Muscle of arm (tissue), 1 donor: ENCODE measurements at regions not wholly inside any gene's neighbourhood (a gene's known extent, or its start where the extent isn't known, plus 50 kb on each side); places are given as distances from the start of the nearest gene placed in this dataset.
"Not testable (repeated sequence)": the region's sequence is repeated elsewhere in the genome, so short reads cannot be mapped to it uniquely, and the experiment has no call there.

Source experiments
- DNase-seq: peaks from one replicate; pipeline ENCODE4 v3.0.0-alpha.2; 2013

DNA sequence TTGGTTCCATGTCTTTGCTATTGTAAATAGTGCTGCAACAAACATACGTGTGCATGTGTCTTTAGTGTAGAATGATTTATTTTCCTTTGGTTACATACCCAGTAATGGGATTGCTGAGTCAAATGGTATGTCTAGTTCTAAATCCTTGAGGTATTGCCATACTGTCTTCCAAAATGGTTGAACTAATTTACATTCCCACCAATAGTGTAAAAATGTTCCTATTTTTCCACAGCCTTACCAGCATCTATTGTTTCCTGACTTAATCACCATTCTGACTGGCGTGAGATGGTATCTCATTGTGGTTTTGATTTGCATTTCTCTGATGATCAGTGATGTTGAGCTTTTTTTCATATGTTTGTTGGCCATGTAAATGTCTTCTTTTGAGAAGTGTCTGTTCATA, 226.6 kb downstream of the ETAA1 start:
- DNase-seq, result not testable (repeated sequence)

DNA sequence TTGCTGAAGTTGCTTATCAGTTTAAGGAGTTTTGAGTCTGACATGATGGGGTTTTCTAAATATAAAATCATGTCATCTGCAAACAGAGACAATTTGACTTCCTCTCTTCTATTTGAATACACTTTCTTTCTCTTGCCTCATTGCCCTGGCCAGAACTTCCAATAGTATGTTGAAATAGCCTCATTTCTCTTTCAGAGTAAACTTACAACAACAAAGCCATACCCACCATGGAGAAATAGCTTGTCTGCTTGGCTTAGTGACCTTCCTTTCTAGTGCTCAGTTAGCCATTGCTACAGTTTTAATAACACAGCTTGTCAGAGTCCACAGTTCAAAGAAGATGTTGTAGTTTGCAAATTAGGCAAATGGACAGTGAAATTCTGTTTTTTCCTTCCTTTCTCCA, 228.0 kb downstream of the ETAA1 start:
- DNase-seq, result no peak

DNA sequence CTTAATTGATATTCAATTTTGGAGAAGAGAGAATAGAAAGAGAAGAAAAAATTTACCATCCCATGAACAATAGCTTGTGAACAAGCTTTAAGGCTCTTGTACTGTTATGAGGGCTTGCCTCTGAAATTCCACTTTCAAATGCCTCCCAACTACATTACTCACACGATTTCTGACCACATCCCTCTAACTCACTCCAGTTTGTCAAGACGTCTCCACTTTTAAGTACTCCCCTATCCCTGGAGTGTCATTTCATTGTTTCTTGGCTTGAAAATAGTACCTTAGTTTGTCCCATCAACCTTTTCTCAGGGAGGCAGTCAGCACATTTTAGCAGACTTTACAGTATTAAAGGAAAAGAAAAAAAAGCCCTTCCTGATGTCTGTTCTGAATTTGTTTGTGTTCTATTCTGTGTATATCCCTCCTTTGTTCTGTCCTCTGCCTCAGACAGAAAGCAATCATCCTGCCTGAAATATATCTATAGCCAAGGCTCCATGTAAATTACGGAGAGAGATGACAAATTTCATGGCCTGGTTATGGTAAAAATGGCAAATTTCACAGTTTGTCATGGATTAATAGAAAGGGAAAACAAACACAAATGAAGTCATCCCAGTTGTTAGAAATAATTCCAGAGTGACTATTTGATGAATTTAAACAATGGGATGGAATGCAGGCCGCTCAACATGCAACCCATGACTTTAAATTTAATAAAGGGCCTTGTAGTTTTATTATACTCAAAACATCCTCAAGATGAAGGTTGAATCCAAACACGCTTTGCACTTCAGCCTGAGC, 228.8 kb downstream of the ETAA1 start:
- DNase-seq, result peak; percentile 18

DNA sequence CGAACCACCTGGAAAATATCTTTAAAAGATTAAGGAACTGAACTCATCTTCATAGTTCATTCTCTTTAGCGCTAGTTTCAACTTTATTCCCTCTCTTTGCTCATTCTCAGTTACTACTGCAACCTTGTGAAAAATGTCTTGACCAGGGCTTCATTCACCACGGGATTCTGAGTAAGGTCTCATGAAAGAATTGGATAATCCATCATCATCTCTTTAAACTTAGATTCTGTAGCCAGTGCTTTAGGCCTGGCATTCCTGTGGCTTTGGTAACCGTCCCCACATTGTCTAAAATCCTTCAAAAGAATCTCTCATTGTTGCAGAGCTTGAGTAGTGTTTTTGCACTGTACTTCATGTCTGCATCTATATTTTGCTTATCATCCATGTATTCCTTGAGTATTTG, 229.5 kb downstream of the ETAA1 start:
- DNase-seq, result no peak

DNA sequence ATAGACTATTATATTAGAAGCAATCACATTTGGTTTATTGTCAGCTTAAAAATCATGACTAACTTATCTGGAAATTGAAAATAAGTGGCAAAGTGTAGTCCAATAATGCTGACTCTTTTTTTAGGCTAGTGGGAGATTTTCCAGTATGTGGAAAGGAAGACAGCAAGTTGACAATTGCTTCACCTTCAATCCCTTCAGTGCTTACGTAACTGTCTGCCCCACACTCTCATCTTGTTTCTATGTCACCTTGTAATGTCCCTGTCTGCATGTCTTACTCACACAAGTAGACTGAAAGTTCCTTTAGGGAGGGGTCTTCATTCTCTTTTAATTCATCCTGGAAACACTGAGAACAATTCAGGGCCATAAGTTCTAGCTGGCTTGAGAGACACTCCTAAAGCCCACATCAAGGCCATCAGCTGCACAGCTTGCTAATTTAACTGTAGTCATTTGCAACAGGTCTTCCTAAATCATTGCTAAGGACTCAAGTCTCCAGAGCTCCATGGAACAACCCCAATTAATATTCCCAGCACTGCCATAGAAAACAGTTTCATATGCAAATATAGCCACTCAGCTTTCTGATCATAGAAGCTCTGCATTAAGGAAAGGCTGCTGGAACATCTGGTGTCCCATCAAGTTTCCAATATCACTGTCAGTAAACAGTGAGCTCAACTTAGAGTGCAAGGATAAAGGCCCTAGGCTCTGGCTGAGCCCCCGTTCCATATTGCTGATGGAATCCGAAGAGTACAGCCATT, 230.5 kb downstream of the ETAA1 start:
- no peak for DNase-seq

DNA sequence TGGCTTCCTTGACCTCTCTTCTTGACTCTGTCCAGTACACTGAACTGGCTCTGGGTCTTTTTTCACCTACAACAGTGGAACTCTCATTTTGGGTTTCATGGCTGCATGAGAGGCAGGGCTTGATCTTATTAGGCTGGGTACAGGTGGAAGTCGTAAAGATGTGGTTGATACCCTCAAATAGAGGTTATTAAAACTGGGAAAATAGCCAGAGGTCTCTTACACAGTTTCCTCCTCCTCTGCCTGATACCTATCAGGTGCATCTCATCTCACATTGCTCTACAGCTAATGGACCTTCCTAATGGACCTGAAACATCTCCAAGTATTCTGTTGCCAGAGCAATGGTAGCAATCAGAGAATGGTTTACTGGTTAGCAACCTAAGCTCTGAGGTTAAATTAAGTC, 231.8 kb downstream of the ETAA1 start:
- DNase-seq, result no peak

DNA sequence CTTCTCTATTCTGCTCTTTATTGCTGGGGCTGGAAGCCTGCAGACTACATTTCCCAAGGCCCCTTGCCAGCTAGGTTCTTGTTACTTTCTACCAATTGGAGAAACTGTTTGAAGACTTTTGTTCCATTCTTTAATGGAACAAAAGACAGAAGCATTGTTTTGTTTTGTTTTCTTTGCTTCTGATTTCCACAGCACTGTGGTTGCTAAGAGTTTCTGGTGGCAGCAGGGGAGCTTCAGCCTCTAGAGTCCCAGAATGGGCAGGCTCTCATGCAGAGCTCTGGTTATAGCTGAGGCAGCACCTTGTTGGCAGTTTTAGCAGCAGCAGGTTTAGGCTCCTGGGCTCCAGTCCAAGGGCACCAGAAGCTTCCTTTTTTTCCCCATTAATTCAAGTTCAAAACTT, 234.3 kb downstream of the ETAA1 start:
- no peak for DNase-seq

DNA sequence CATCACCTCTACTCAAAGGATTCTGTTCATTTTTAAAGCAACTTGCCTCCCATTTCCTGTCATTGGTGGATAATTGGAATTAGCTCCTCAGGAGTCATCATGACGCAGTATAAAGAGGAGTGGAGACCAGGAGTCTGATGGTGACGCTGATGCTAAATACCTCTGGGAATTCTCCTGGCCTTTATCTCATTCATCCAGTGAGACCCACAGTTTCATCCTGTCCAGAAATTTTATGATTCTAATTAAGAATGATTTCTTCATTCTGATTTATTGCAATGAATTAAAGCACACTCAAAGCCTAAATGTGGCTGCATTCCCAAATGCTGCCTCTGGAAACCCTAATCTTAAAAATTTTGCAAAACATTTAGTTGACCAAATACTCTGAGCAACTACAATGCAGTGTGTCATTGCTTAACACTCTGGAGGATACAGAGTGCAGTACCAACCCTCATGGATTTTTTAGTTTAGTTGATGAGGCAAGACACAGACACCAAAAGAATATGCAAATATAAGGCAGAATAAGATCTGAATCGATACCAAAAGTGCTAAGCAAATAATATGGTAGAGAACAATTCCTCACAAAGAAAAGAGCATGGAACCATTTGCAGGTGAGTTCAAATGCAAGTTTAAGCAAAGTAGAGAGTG, 236.2 kb downstream of the ETAA1 start:
- no peak for DNase-seq

DNA sequence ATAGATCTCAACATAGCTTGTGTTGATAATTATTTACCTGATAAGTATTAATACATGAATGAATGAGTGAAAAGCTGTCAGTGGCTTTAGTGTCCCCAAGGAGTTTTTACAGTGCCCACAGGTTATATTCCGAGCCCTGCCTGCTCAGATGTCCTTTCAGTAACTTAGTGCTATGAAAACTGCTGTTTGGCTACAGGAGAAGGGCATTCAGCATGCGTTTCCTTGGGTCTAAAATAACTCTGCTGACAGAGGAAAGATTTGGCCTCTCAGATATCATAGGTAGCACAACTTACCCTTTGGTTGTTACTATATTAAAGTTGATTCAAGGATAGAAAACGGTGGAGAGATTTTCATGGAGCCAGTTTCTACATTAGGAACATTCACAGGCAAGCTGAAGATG, 241.0 kb downstream of the ETAA1 start:
- DNase-seq, result no peak

DNA sequence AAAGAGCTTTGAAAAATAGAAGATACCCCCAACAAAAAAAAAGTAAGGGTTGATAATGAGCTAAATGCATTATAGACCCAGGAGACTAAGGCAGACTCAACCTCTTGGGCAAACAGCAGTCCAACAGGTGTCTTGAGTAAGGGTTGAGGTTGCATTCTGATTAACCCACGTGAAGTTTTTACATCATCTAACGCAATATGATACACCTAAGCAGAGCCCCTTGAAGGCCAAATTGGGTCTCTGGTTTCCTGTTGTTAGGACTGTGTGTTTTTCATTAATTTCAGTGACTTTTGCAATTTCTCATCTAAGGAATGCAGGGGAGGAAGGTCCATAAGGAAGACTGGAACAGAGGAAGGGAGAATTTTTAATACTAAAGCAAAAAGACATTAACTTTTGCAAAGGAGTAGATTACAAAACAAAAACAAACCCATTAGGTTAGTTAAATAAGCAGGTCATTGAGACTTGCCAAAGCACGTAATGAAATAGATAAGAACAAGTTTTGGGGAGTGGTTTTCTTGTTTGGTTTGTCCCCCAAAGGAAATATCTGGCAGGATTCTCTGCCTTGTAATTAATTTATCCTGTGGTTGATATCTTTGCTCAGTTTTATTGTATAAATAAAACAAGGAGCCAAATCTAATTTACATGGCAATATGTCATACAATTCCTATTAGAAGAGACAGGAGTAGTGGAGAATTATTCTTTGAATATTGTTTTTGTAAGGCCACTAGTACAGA, 244.3 kb downstream of the ETAA1 start:
- DNase-seq, result no peak

DNA sequence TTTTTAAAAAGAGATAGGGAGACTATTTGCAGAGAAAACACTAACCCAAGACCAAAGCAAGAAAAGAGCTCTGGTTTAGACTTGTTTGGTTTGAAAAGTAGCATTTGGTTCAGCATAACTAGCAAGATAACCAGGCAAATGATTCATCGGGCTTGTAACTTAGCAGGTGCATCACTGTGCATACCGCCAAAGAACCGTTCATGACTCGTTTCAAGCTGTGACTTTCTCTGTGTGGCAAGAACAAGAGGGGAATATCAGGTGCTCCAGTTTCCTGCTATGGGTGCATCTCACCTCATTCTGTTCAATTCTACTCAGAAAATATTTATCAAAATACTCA, 244.9 kb downstream of the ETAA1 start:
- no peak for DNase-seq

DNA sequence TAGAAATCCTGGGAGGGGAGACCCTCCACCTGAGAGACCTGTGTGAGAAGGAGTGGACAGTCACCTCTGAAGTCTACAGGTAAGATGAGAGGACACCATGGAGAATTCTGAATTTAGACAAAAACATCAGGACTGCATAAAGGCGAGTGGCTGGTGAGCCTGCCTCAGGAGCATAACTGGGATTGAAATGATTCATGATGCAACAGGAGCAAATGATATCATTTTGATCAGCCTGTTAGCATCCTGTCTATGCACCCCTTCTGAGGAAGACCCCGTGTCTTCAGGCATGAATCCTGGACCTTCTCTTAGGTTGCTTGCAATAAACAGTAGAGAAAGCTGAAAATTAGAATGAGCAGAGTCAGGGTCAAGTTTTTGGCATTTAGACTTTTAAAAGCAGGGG, 245.8 kb downstream of the ETAA1 start:
- no peak for DNase-seq

DNA sequence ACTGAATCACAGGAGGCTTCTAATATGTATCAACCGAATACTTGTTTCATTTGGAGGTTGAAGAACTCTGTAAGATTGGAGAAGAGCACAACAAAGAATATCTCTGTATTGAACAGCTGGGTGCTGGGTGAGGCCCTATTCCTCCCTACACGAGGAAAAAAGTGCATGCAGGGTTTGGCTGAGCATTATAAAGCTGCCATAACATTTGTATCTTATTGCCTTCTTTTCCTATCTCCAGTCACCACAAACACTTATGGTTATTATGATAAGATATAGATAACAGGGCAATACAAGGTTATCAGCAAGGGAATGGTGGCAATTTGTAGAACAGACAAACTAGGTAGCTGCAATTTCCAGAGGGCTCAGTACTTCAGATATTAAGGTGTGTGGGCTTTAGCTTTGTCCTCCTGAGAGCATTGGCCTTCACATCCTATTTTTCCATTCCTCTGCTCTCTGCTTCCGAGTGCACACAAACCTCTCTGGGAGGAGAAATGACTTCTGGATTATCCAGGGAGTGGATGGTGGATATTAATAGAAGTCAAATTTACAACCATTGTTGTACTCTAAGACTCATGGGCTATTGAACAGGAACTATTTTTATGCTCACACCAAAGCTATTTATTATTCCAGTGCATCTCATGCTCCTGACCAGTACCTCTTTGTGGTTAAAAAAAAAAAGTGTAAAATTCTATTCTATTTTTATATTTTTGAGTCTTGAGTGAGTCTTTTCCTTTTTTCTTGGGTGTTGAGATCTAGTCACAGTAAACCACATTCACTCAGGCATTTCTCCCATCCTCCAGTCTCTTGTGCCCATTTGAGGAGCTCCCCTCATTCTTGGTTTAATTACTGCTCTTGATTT, 248.4 kb downstream of the ETAA1 start:
- no peak for DNase-seq

DNA sequence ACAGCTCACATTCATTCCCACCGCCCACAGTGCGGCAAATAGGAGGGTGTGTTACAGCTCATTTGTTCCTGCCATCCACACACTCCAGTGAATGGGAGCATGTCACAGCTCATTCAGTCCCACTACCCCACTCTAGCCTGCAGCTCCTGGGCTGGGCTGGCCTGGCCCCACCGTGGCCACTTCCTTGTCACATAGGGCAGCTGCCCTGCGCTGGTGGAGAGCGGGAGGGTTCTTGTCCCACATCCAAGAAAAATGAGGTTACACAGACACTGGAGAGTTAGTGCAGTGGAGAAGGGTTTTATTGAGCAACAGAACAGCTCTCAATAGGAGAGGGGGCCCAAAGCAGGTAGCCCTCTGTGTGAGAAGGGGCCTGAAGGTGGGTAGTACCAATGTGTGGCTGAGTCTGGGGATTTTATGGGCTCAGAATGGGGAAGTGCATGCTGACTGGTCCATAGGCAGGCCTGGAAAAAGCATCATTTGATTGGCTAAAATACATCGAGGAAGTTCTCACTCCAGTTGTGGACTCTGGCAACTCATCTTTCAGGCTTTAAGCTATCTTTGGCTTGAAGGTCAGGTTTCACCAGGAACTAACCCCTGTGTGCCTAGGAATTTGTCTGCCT, 249.7 kb downstream of the ETAA1 start:
- DNase-seq, result no peak

DNA sequence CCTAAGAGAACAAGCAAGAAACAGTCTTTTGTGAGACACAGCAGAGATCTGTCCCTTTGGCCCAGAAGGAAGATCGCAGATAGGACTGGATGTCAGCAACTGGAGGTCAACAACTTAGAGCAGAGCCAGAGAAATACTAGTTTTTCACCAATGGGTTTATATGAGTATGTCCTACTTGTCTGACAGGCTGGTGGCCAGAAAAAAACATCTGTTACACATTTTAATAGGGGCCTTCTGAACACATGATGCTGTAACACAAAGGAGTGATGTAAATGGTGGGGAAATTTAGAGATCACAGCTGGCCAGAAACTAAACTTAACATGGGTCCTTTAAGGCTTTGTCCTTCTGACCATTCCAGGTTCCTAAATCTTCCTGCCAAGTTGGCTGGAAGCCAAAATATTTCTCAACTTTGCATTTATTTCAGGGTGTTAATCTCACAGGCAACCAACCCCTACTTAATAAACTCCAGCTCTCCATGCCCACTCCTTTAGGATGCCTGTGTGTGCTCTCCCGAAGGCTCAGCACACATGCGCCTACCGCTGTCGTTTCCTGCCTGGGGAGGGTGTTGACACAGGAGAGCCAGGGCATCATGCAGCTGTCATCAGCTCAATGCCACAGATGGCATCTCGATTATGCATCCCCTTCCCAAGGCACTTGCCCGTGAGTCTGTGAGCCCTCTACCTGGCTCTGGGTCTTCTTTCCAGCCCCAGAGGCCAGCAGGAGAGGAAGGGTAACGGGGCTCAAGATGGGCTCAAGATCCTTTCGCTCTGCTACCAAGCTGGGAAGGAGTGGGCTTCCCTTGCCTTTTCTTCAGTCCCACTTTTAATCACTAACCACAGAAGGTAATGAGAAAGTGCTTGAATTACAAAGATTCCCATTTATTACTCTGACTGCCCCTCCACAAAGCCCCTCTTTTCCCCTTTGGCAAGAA, 252.5 kb downstream of the ETAA1 start:
- DNase-seq, result peak; percentile 91

DNA sequence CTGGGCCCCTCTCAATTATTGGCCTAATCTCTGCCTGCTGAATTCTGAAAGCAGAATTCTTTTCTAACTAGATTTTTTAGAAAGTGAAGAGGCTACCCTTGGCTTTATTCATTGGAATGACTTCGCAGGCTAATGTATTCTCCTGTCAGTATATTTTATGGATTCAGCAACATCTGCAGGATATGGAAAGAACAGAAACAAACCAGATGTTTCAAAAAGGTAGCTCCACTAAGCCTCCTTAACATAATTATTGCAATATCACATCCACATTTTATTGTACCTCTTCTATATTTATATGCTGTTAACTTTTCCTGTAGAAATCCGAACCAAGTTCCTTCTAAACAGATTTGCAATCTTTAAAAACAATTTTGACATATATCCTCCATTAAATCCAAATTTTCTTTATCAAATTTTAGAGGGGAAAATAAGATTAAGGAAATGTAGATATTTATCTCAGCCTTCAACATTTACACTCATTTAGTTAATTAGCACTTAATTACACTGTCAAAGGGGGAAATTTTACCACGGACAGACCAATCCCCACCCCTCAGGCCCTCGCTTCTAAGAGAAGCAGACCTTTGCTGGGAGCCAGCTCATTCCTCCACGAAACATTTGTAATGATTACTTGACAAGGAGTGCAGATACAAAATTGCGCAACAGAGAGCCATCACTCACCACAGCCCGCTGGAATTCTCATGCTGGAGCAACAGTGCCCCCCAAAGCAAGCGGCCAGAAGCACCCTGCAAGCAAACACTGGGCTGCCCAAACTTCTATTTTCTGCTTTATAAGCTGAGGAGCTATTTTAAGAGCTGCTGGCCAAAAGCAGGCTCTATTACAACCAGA, 253.4 kb downstream of the ETAA1 start:
- peak; percentile 91 for DNase-seq

DNA sequence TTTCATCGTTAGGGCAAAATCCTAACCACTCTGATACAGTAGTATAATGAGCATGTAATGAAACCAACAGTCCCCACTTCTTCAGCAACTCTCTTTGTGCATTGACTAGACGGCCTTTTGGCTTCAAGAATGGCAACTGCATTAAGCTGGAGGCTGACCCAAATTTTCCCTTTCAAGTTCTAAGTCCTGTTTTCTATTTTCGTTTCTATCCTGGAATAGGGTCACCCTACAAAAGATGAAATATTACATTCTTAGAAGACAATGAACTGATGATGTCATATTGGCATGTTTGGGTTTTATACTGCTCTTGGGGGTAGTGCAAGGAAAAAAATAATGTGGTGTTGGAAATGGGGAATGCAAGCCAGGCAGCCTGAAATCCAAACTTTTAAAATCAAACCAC, 254.4 kb downstream of the ETAA1 start:
- peak; percentile 28 for DNase-seq

DNA sequence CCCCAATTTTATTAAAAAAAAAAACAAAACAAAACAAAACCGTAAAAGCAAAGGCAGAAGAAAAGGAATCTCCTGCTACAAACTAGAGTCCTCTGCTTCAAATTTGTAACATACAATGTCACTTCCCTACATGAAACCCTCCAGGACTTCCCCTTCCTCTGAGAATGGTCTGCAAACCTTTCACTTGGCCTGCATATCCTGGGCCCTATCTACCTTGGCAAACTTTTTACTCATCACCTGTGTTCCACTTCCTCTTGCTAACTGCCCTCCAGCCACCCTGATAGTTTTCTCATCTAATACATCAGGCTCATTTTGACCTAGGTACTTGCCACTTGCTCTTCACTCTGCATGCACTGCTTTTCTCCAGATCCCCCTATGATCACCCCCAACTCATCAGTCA, 255.5 kb downstream of the ETAA1 start:
- no peak for DNase-seq

DNA sequence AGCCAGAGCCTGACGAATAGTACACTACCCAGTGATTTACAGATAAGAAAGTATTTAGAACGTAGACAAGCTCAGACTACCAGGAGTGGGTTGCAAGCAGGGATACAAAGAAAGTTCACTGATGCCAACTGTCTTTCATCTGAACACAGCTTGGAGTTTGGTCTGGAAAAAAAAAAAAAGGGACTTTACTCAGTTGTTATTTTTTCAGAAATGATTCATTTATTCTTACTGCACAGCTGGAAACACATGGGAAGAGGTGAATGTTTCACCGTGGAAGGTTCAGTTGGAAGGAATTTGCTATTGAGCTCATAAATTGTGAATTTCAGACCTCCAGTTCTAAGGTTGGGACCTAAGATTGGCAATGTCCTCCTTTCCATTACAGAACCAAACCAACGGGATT, 259.7 kb downstream of the ETAA1 start:
- no peak for DNase-seq
